D721Med (cell line): ENCODE measurements at regions not wholly inside any gene's neighbourhood (a gene's known extent, or its start where the extent isn't known, plus 50 kb on each side); places are given as distances from the start of the nearest gene placed in this dataset.
A peak's percentile ranks its signal among the peaks of the same experiment; 100 is the strongest.

Experiments
- DNase-seq: peaks from one replicate; pipeline ENCODE4 v3.0.0; 2011; ENCODE audit warnings: low spot score; ENCODE audit not compliant: insufficient read length
- FAIRE-seq: peaks from 2 replicates; lab custom pipeline; 2011; peaks lifted over from hg19 to GRCh38; lab: Jason Lieb, UNC
- CTCF ChIP-seq: IDR thresholded peaks from 2 replicates; pipeline ENCODE4 v1.5.1; 2012; ENCODE audit warnings: mild to moderate bottlenecking, control low read depth; ENCODE audit not compliant: insufficient read depth; ENCODE audit errors: missing control alignments

DNA sequence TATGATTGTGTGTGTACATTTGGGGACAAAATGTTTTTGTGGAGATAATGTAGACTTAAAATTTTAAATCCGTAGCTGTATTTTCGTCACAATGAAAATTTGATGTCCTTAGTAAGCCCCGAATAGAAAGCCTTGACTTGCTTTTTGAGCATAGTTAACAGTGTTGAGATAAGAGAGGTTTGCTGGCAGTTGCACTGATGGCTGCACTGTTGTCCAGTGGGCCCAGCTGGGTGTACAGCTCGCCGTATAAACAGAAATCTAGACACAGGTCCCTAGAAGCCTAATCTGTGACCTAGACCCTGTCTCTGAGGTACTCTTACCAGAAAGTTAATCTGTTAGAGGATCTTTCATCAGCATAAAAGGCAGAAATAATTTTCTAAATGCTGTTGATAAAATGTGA lies 271.3 kb upstream of the DMRT1 start:
- FAIRE-seq (peak; percentile 16), DNase-seq (no peak)
- no peak for TF ChIP-seq CTCF

DNA sequence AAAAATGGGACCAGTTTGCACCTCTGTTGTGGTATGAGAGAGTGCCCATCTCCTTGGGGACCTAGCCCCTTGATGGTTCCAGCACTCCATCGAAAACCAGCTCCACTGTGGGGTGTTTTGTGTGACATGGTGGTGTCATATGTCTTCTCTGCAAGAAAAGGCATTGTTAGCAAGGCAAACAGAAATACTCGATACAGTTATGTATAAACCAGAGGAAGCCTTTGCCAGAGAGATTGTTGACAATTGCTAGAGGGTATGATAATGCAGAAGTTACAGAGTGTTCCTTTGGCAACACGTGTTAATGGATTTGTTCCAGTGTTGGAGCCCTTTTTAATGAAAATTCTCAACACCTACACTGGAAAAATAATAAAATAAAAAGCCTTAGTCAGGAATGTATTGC lies 270.4 kb upstream of the DMRT1 start:
- no peak for TF ChIP-seq CTCF
- FAIRE-seq (no peak), DNase-seq (no peak)

DNA sequence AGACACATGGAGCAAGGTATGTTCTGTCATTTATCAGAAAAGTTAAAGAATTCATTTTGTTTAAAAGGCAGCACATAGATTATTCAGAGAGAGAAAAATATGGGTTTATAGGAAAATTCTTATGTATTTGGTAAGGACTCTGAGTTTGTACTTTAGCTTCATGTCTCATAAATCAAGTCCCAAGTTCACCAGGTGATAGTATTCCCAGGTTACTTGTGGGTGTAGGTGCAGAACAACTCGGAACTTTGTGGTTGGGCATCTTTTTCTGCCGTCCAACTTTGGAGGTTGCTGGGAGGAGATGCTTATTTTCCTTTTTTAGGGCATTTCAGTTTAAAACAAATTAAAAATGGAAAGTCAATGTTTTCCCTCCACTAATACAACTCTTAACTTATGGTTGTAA lies 269.8 kb upstream of the DMRT1 start:
- FAIRE-seq (no peak), DNase-seq (no peak)
- TF ChIP-seq CTCF, result no peak

- DNase-seq (no peak), FAIRE-seq (no peak)
- no peak for TF ChIP-seq CTCF
These were observed 267.6 kb upstream of the DMRT1 start for GRCh38 chr9:573691-574410.

GRCh38 chr9:575139-575538 lies 266.4 kb upstream of the DMRT1 start:
- DNase-seq (no peak), FAIRE-seq (no peak)
- no peak for TF ChIP-seq CTCF

- no peak for TF ChIP-seq CTCF
- FAIRE-seq (no peak), DNase-seq (no peak)
These were observed 260.7 kb upstream of the DMRT1 start for GRCh38 chr9:580652-581342.
